ENCODE measurements at regions not wholly inside any gene's neighbourhood (a gene's known extent, or its start where the extent isn't known, plus 50 kb on each side); places are given as distances from the start of the nearest gene placed in this dataset.

- TF ChIP-seq CTCF (conservative IDR thresholded peaks at IDR 0.05 in 1 of 2, IDR thresholded peaks at IDR 0.05 in 1 of 2; ENCODE audit: extremely low read depth in 1 of 2, insufficient read depth in 1 of 2, low read depth in 1 of 2, low read length in 2 of 2) (no peak), EZH2 (IDR thresholded peaks at IDR 0.05; ENCODE audit: borderline replicate concordance, low read length) (no peak)
Observed at GRCh38 chr6:8707369-8707768, 272.0 kb upstream of the SLC35B3 start.

All from mammary epithelial cell (primary cell).